A673 (cell line): ENCODE measurements at regions not wholly inside any gene's neighbourhood (a gene's known extent, or its start where the extent isn't known, plus 50 kb on each side); places are given as distances from the start of the nearest gene placed in this dataset.

ENCODE experiments used
- BruUV-seq: library from RNA; stranded (reverse); fragments of 400-500 nt; replicated peaks from 2 replicates; lab custom pipeline; 2021; lab: Mats Ljungman, UMichigan
- CTCF ChIA-PET: fragments of 300-600 bp; sonication (Branson Sonifier 250); formaldehyde crosslinking; loops from one replicate; lab custom pipeline; 2022; ENCODE audit warnings: antibody characterized with exemption; lab: Charles Lee
- POLR2A ChIA-PET: fragments of 300-600 bp; sonication (Branson Sonifier 250); formaldehyde crosslinking; loops from one replicate; lab custom pipeline; 2022; ENCODE audit warnings: antibody characterized with exemption; ENCODE audit not compliant: low non-redundant PET; lab: Charles Lee
- DNase-seq: peaks from one replicate; pipeline ENCODE4 v3.0.0-alpha.2; 2015; ENCODE audit warnings: low spot score
- H3K27ac ChIP-seq: fragments of 200-600 bp; sonication (generic); 2 replicates; pipeline ENCODE4 v1.5.1; 2016; ENCODE audit warnings: mixed run types, low read depth, mild to moderate bottlenecking, mixed read lengths, antibody characterized with exemption, low read length; ENCODE audit not compliant: poor library complexity, severe bottlenecking
- H3K27me3 ChIP-seq: fragments of 200-600 bp; sonication (generic); replicated peaks from 2 replicates; pipeline ENCODE4 v1.6.1; 2017; ENCODE audit warnings: mixed run types, low read depth, mild to moderate bottlenecking, mixed read lengths, antibody characterized with exemption, low read length; ENCODE audit not compliant: insufficient read depth, poor library complexity
- H3K36me3 ChIP-seq: fragments of 200-600 bp; sonication (generic); 2 replicates; pipeline ENCODE4 v1.6.1; 2016; ENCODE audit warnings: mixed run types, mild to moderate bottlenecking, mixed read lengths, antibody characterized with exemption, low read length; ENCODE audit not compliant: insufficient read depth, poor library complexity, severe bottlenecking
- H3K4me1 ChIP-seq: fragments of 200-600 bp; sonication (generic); 2 replicates; pipeline ENCODE4 v1.6.1; 2017; ENCODE audit warnings: mixed run types, mild to moderate bottlenecking, mixed read lengths, antibody characterized with exemption, low read length; ENCODE audit not compliant: insufficient read depth, poor library complexity, severe bottlenecking
- H3K4me3 ChIP-seq: fragments of 200-600 bp; sonication (generic); 2 replicates; pipeline ENCODE4 v1.5.1; 2016; ENCODE audit warnings: low read depth, mixed run types, mild to moderate bottlenecking, mixed read lengths, low read length; ENCODE audit not compliant: poor library complexity, severe bottlenecking
- H3K9me3 ChIP-seq: fragments of 200-600 bp; sonication (generic); 2 replicates; pipeline ENCODE4 v1.6.1; 2016; ENCODE audit warnings: mixed run types, low read depth, mild to moderate bottlenecking, mixed read lengths, antibody characterized with exemption, low read length; ENCODE audit not compliant: poor library complexity, severe bottlenecking
- CTCF ChIP-seq: fragments of 300-800, 200-600 bp; sonication (generic); conservative IDR thresholded peaks from 2 replicates; pipeline ENCODE4 v1.5.1; 2017; ENCODE audit warnings: low read depth, mild to moderate bottlenecking, antibody characterized with exemption, low read length, moderate library complexity, mixed read lengths
- EZH2 ChIP-seq: fragments of 200-600 bp; sonication (generic); IDR thresholded peaks from 2 replicates; pipeline ENCODE4 v1.6.1; 2017; ENCODE audit warnings: borderline replicate concordance, low read depth, mild to moderate bottlenecking, mixed read lengths, antibody characterized with exemption, low read length; ENCODE audit not compliant: poor library complexity, severe bottlenecking
- intact Hi-C: fragments of 100-400 bp; cut with micrococcal nuclease; formaldehyde crosslinking; loops from one replicate; pipeline ENCODE4 v1.10.0; 2022; ENCODE audit not compliant: unreplicated experiment

GRCh38 chr3:42035007-42035406, 56.1 kb upstream of the TRAK1 start:
- TF ChIP-seq EZH2: no peak
- no peak for DNase-seq
- H3K27ac ChIP-seq: no peak overlapping the region

GRCh38 chr3:42033741-42034140, 57.4 kb upstream of the TRAK1 start:
- peaks cover 15% of the 10 kb centered on the region for H3K4me1 ChIP-seq
- ChIA-PET CTCF (no interaction called here), POLR2A (no interaction called here)
- TF ChIP-seq CTCF (no peak), EZH2 (no peak)
- H3K9me3 ChIP-seq: no peaks in the 10 kb centered on the region
- no TSS peak for BruUV-seq
- no peak for DNase-seq
- H3K4me3 ChIP-seq: no peak overlapping the region
- no peaks in the 10 kb centered on the region for H3K27me3 ChIP-seq
- intact Hi-C loops: no loop called here
- H3K27ac ChIP-seq: no peak overlapping the region
- no peaks in the 10 kb centered on the region for H3K36me3 ChIP-seq

More at GRCh38 chr3:42035007-42035406, 56.1 kb upstream of the TRAK1 start:
- Histone ChIP-seq H3K9me3 (no peaks in the 10 kb centered on the region), H3K36me3 (no peaks in the 10 kb centered on the region), H3K4me3 (no peak overlapping the region), H3K4me1 (peaks cover 15% of the 10 kb centered on the region), H3K27me3 (no peaks in the 10 kb centered on the region)
- no TSS peak for BruUV-seq
- ChIA-PET POLR2A (no interaction called here), CTCF (no interaction called here)
- intact Hi-C loops: no loop called here

- ChIA-PET CTCF (no interaction called here), POLR2A (no interaction called here)
- no peak for TF ChIP-seq CTCF
- no peak for TF ChIP-seq EZH2
- Histone ChIP-seq H3K27ac (no peak overlapping the region), H3K9me3 (no peaks in the 10 kb centered on the region), H3K4me3 (no peak overlapping the region), H3K27me3 (no peaks in the 10 kb centered on the region), H3K4me1 (peaks cover 15% of the 10 kb centered on the region), H3K36me3 (no peaks in the 10 kb centered on the region)
- no TSS peak for BruUV-seq
- DNase-seq: peak; percentile 74
- intact Hi-C loops: no loop called here
These were observed 58.3 kb upstream of the TRAK1 start for GRCh38 chr3:42032693-42033349.
